K562 (cell line): ENCODE measurements at regions not wholly inside any gene's neighbourhood (a gene's known extent, or its start where the extent isn't known, plus 50 kb on each side); places are given as distances from the start of the nearest gene placed in this dataset.

Experiments used
- ATAC-seq: fragments of 200-7000 bp; cut with Tn5 transposase; 3 replicates; pipeline ENCODE4 v1.9.1; 2020; ENCODE audit warnings: moderate library complexity
- BruUV-seq: library from RNA; stranded (reverse); fragments of 400-500 nt; replicated peaks from 2 replicates; lab custom pipeline; 2021; lab: Mats Ljungman, UMichigan
- CTCF ChIA-PET: fragments of 300-600 bp; formaldehyde crosslinking; extraction: SDS; loops from one replicate; lab custom pipeline; 2021; ENCODE audit warnings: low intra/inter-chr PET ratio; lab: Yijun Ruan, JAX
- POLR2A ChIA-PET: fragments of 300-600, 350-650 bp; sonication (Branson Sonifier 250); formaldehyde crosslinking; extraction: SDS; loops from one replicate; lab custom pipeline; 2021; ENCODE audit warnings: antibody characterized with exemption, inconsistent platforms; lab: Yijun Ruan, JAX
- DNase-seq, 4 experiments: peaks; one replicate each; pipeline versions ENCODE4 v3.0.0 to v3.0.0-alpha.2; 2011 to 2018; ENCODE audit warnings: low spot score in 3 of 4, mixed read lengths in 3 of 4; ENCODE audit errors: extremely low read depth in 1 of 4
- FAIRE-seq: peaks from 2 replicates; lab custom pipeline; 2011; peaks lifted over from hg19 to GRCh38; lab: Jason Lieb, UNC
- H2AFZ ChIP-seq: 2 replicates; pipeline ENCODE4 v1.6.0; 2011; ENCODE audit warnings: low read depth, low read length, control low read depth, inconsistent platforms
- H3K27ac ChIP-seq: fragments of 200-600 bp; 3 replicates; pipeline ENCODE4 v1.8.0; 2011; ENCODE audit warnings: low read depth, mild to moderate bottlenecking, control low read depth, inconsistent platforms, low read length, moderate library complexity, mixed read lengths; ENCODE audit errors: extremely low read depth
- H3K27me3 ChIP-seq, 2 experiments: fragments of 300-600 bp in 1 of 2; 2 replicates in 1 of 2; 3 replicates in 1 of 2; pipeline versions ENCODE4 v1.6.0 to v1.8.0; 2011; ENCODE audit warnings: inconsistent platforms in 2 of 2, low read length in 2 of 2, mild to moderate bottlenecking in 1 of 2, mixed read lengths in 1 of 2, moderate library complexity in 1 of 2; ENCODE audit not compliant: control insufficient read depth in 2 of 2, insufficient read depth in 2 of 2
- H3K36me3 ChIP-seq: fragments of 300-600 bp; 3 replicates; pipeline ENCODE4 v1.8.0; 2011; ENCODE audit warnings: mild to moderate bottlenecking, low read length, inconsistent platforms; ENCODE audit not compliant: control insufficient read depth, insufficient read depth
- H3K4me1 ChIP-seq, 2 experiments: fragments of 200-600 bp in 1 of 2; replicated peaks in 1 of 2; 2 replicates in 1 of 2; 3 replicates in 1 of 2; pipeline versions ENCODE4 v1.5.1 to v1.8.0; 2011; ENCODE audit warnings: inconsistent platforms in 2 of 2, low read length in 2 of 2, mild to moderate bottlenecking in 1 of 2, mixed read lengths in 1 of 2, moderate library complexity in 1 of 2; ENCODE audit not compliant: control insufficient read depth in 2 of 2, insufficient read depth in 2 of 2
- H3K4me2 ChIP-seq: 2 replicates; pipeline ENCODE4 v1.6.1; 2011; ENCODE audit warnings: low read length, control low read depth, inconsistent platforms, mixed read lengths; ENCODE audit not compliant: insufficient read depth
- H3K4me3 ChIP-seq: fragments of 200-600 bp; sonication (generic), shearing (Covaris generic); 2 replicates; pipeline ENCODE4 v1.5.1; 2016; ENCODE audit warnings: control low read depth, inconsistent platforms
- H3K79me2 ChIP-seq: fragments of 200-600 bp; 3 replicates; pipeline ENCODE4 v1.8.0; 2011; ENCODE audit warnings: low read length, inconsistent platforms; ENCODE audit not compliant: control insufficient read depth, insufficient read depth
- H3K9ac ChIP-seq, 2 experiments: 2 replicates each; pipeline versions ENCODE4 v1.6.0 to v1.6.1; 2011; ENCODE audit warnings: low read depth in 2 of 2, low read length in 2 of 2, control low read depth in 1 of 2, inconsistent platforms in 1 of 2, mild to moderate bottlenecking in 1 of 2, mixed read lengths in 1 of 2; ENCODE audit not compliant: insufficient read depth in 1 of 2
- H3K9me1 ChIP-seq: one replicate; pipeline ENCODE4 v1.6.0; 2011; ENCODE audit warnings: inconsistent platforms, mild to moderate bottlenecking, low read length, moderate library complexity; ENCODE audit not compliant: control insufficient read depth, insufficient read depth
- H3K9me3 ChIP-seq: replicated peaks from 2 replicates; pipeline ENCODE4 v1.5.1; 2011; ENCODE audit warnings: low read depth, low read length, inconsistent platforms; ENCODE audit not compliant: control insufficient read depth, insufficient read depth
- H4K20me1 ChIP-seq: replicated peaks from 2 replicates; pipeline ENCODE4 v1.6.1; 2011; ENCODE audit warnings: low read length, inconsistent platforms, mixed read lengths; ENCODE audit not compliant: control insufficient read depth, insufficient read depth
- ARID4B ChIP-seq: sonication (generic); formaldehyde crosslinking; IDR thresholded peaks from 2 replicates; pipeline ENCODE4 v1.8.0; 2022; ENCODE audit warnings: mild to moderate bottlenecking, missing genetic modification reagents
- NFRKB ChIP-seq: fragments of 450-650 bp; IDR thresholded peaks from 2 replicates; pipeline ENCODE4 v1.6.1; 2016; ENCODE audit warnings: low read depth
- ZNF655 ChIP-seq: fragments of 250-450 bp; sonication (Bioruptor Pico); IDR thresholded peaks from 2 replicates; pipeline ENCODE4 v1.5.0; 2021
- ZNF707 ChIP-seq: fragments of 250-450 bp; sonication (Bioruptor Pico); conservative IDR thresholded peaks from 2 replicates; pipeline ENCODE4 v1.8.0; 2022; ENCODE audit warnings: inconsistent platforms, mild to moderate bottlenecking, moderate library complexity
- WGBS: fragments of 100-300 bp; shearing (Covaris generic); methylation state at CpG from one replicate; pipeline ENCODE4 v1.1.6; 2016; ENCODE audit warnings: low coverage, mixed read lengths; ENCODE audit not compliant: insufficient coverage; ENCODE audit errors: missing lambda C conversion rate; 5-methylcytosine and 5-hydroxymethylcytosine counted together
- in situ Hi-C: fragments of 300-500 bp; cut with MboI; formaldehyde crosslinking; loops from 4 replicates; pipeline ENCODE4 v1.15.0; 2018; ENCODE audit warnings: inconsistent platforms, mixed read lengths
- intact Hi-C: fragments of 100-400 bp; cut with micrococcal nuclease; formaldehyde crosslinking; loops from 2 replicates; pipeline ENCODE4 v1.14.2; 2022

- peaks cover 40 to 42% of the 10 kb centered on the region in 2 experiments for H3K4me1 ChIP-seq
- in situ Hi-C loops, result no loop called here
- POLR2A ChIA-PET, result interaction anchor here (0.6 to 2.5 kb wide), 10 partner anchors 8 to 490 kb away, joined by 3 to 8 read pairs (median 3); no protein-coding TSS in a partner anchor
- H3K79me2 ChIP-seq, result no peaks in the 10 kb centered on the region
- no peak for TF ChIP-seq ZNF707
- no peak for TF ChIP-seq ZNF655 (CRISPR knock-in tag)
- TF ChIP-seq NFRKB, result 0 out of 2 replicates have a peak, but pooled peaks have one; percentile 6
- TF ChIP-seq ARID4B (CRISPR knock-in tag), result no peak
- TF ChIP-seq, all 486 proteins: peak for 1
- Histone ChIP-seq H3K27ac (peak overlapping the region; percentile 37; the same call in 1 of the 3 replicates), H3K9me1 (no peaks in the 10 kb centered on the region), H4K20me1 (peaks cover 19% of the 10 kb centered on the region), H3K9ac (no peak overlapping the region), H3K27me3 (no peaks in the 10 kb centered on the region), H3K4me3 (no peak overlapping the region), H2AFZ (no peak overlapping the region), H3K4me2 (peak overlapping the region; percentile 30), H3K9me3 (peaks cover 1% of the 10 kb centered on the region; the same call in 1 of the 2 replicates), H3K36me3 (no peaks in the 10 kb centered on the region)
- BruUV-seq, result no TSS peak
- no peak for FAIRE-seq
- peak; percentile 12; the same call in 2 of the 3 replicates for ATAC-seq
- CTCF ChIA-PET, result interaction anchor here (0.6 kb wide), 1 partner anchor 81 kb away, joined by 3 read pairs; no protein-coding TSS in a partner anchor
- WGBS, result 27% methylated on average over 5 of the region's 5 CpGs
- no peak for DNase-seq
- intact Hi-C loops, result no loop called here
These were observed 152.5 kb downstream of the MACROH2A1 start for GRCh38 chr5:135246605-135246922.
